ENCODE measurements at regions not wholly inside any gene's neighbourhood (a gene's known extent, or its start where the extent isn't known, plus 50 kb on each side); places are given as distances from the start of the nearest gene placed in this dataset.
"Not testable (repeated sequence)": the region's sequence is repeated elsewhere in the genome, so short reads cannot be mapped to it uniquely, and the experiment has no call there.

- H3K4me3 Mint-ChIP-seq; H3K36me3 Mint-ChIP-seq (ENCODE audit: low read depth); H3K4me1 Mint-ChIP-seq (ENCODE audit: low read depth); intact Hi-C loops (cut with micrococcal nuclease); H3K27ac Mint-ChIP-seq; H3K27me3 Mint-ChIP-seq; H3K9me3 Mint-ChIP-seq: not testable (repeated sequence)
Observed at GRCh38 chr9:64499541-64499940, 785.5 kb downstream of the FOXD4L5 start.

- H3K9me3 Mint-ChIP-seq; H3K27me3 Mint-ChIP-seq; intact Hi-C loops (cut with micrococcal nuclease); H3K4me1 Mint-ChIP-seq (ENCODE audit: low read depth); H3K36me3 Mint-ChIP-seq (ENCODE audit: low read depth); H3K4me3 Mint-ChIP-seq; H3K27ac Mint-ChIP-seq: not testable (repeated sequence)
Observed at GRCh38 chr9:64498409-64498808, 786.6 kb downstream of the FOXD4L5 start.

- H3K9me3 Mint-ChIP-seq; H3K4me3 Mint-ChIP-seq; H3K27me3 Mint-ChIP-seq; H3K27ac Mint-ChIP-seq; intact Hi-C loops (cut with micrococcal nuclease); H3K36me3 Mint-ChIP-seq (ENCODE audit: low read depth); H3K4me1 Mint-ChIP-seq (ENCODE audit: low read depth): not testable (repeated sequence)
Observed at GRCh38 chr9:64488544-64488943, 796.5 kb downstream of the FOXD4L5 start.

GRCh38 chr9:64486067-64486466 is 798.9 kb downstream of the FOXD4L5 start:
- H3K4me1 Mint-ChIP-seq (ENCODE audit: low read depth); H3K36me3 Mint-ChIP-seq (ENCODE audit: low read depth); H3K27me3 Mint-ChIP-seq; H3K4me3 Mint-ChIP-seq; H3K27ac Mint-ChIP-seq; intact Hi-C loops (cut with micrococcal nuclease); H3K9me3 Mint-ChIP-seq: not testable (repeated sequence)

- H3K27me3 Mint-ChIP-seq; H3K4me1 Mint-ChIP-seq (ENCODE audit: low read depth); H3K9me3 Mint-ChIP-seq; intact Hi-C loops (cut with micrococcal nuclease); H3K4me3 Mint-ChIP-seq; H3K36me3 Mint-ChIP-seq (ENCODE audit: low read depth); H3K27ac Mint-ChIP-seq: not testable (repeated sequence)
Observed at GRCh38 chr9:64479095-64479494, 805.9 kb downstream of the FOXD4L5 start.

GRCh38 chr9:64468943-64469342 is 816.1 kb downstream of the FOXD4L5 start:
- H3K27me3 Mint-ChIP-seq; H3K27ac Mint-ChIP-seq; H3K4me1 Mint-ChIP-seq (ENCODE audit: low read depth); H3K9me3 Mint-ChIP-seq; H3K4me3 Mint-ChIP-seq; intact Hi-C loops (cut with micrococcal nuclease); H3K36me3 Mint-ChIP-seq (ENCODE audit: low read depth): not testable (repeated sequence)

GRCh38 chr9:64466052-64466599 is 818.9 kb downstream of the FOXD4L5 start:
- H3K4me3 Mint-ChIP-seq; intact Hi-C loops (cut with micrococcal nuclease); H3K27me3 Mint-ChIP-seq; H3K27ac Mint-ChIP-seq; H3K4me1 Mint-ChIP-seq (ENCODE audit: low read depth); H3K36me3 Mint-ChIP-seq (ENCODE audit: low read depth); H3K9me3 Mint-ChIP-seq: not testable (repeated sequence)

- H3K4me1 Mint-ChIP-seq (ENCODE audit: low read depth); H3K27me3 Mint-ChIP-seq; H3K36me3 Mint-ChIP-seq (ENCODE audit: low read depth); intact Hi-C loops (cut with micrococcal nuclease); H3K9me3 Mint-ChIP-seq; H3K27ac Mint-ChIP-seq; H3K4me3 Mint-ChIP-seq: not testable (repeated sequence)
Observed at GRCh38 chr9:64461885-64462284, 823.1 kb downstream of the FOXD4L5 start.

- H3K27ac Mint-ChIP-seq; intact Hi-C loops (cut with micrococcal nuclease); H3K9me3 Mint-ChIP-seq; H3K4me3 Mint-ChIP-seq; H3K27me3 Mint-ChIP-seq; H3K36me3 Mint-ChIP-seq (ENCODE audit: low read depth); H3K4me1 Mint-ChIP-seq (ENCODE audit: low read depth): not testable (repeated sequence)
Observed at GRCh38 chr9:64458642-64459041, 826.4 kb downstream of the FOXD4L5 start.

- Mint-ChIP-seq H3K27ac (peak overlapping the region; percentile 78), H3K4me1 (ENCODE audit: low read depth) (peaks cover 14% of the 10 kb centered on the region)
- intact Hi-C loops (cut with micrococcal nuclease); H3K27me3 Mint-ChIP-seq; H3K36me3 Mint-ChIP-seq (ENCODE audit: low read depth); H3K4me3 Mint-ChIP-seq; H3K9me3 Mint-ChIP-seq: not testable (repeated sequence)
Observed at GRCh38 chr9:64455107-64455648, 829.8 kb downstream of the FOXD4L5 start.

- H3K9me3 Mint-ChIP-seq; H3K4me3 Mint-ChIP-seq; H3K27me3 Mint-ChIP-seq; intact Hi-C loops (cut with micrococcal nuclease); H3K36me3 Mint-ChIP-seq (ENCODE audit: low read depth): not testable (repeated sequence)
- Mint-ChIP-seq H3K4me1 (ENCODE audit: low read depth) (peaks cover 14% of the 10 kb centered on the region), H3K27ac (peak overlapping the region; percentile 46)
Observed at GRCh38 chr9:64452134-64452533, 832.9 kb downstream of the FOXD4L5 start.

- H3K27ac Mint-ChIP-seq; H3K36me3 Mint-ChIP-seq (ENCODE audit: low read depth); H3K27me3 Mint-ChIP-seq; H3K9me3 Mint-ChIP-seq; intact Hi-C loops (cut with micrococcal nuclease); H3K4me3 Mint-ChIP-seq: not testable (repeated sequence)
- peaks cover 15% of the 10 kb centered on the region for H3K4me1 Mint-ChIP-seq (ENCODE audit: low read depth)
Observed at GRCh38 chr9:64450654-64451053, 834.4 kb downstream of the FOXD4L5 start.

GRCh38 chr9:64449025-64449424 is 836.0 kb downstream of the FOXD4L5 start:
- H3K4me3 Mint-ChIP-seq; H3K27me3 Mint-ChIP-seq; H3K9me3 Mint-ChIP-seq; H3K36me3 Mint-ChIP-seq (ENCODE audit: low read depth); intact Hi-C loops (cut with micrococcal nuclease): not testable (repeated sequence)
- peak overlapping the region; percentile 75 for H3K27ac Mint-ChIP-seq
- peaks cover 18% of the 10 kb centered on the region for H3K4me1 Mint-ChIP-seq (ENCODE audit: low read depth)

- H3K27me3 Mint-ChIP-seq; H3K36me3 Mint-ChIP-seq (ENCODE audit: low read depth); H3K4me3 Mint-ChIP-seq; intact Hi-C loops (cut with micrococcal nuclease); H3K4me1 Mint-ChIP-seq (ENCODE audit: low read depth); H3K9me3 Mint-ChIP-seq: not testable (repeated sequence)
- peak overlapping the region; percentile 41 for H3K27ac Mint-ChIP-seq
Observed at GRCh38 chr9:64444909-64445525, 840.0 kb downstream of the FOXD4L5 start.

- H3K9me3 Mint-ChIP-seq; H3K4me3 Mint-ChIP-seq; H3K4me1 Mint-ChIP-seq (ENCODE audit: low read depth); H3K27me3 Mint-ChIP-seq; H3K27ac Mint-ChIP-seq; intact Hi-C loops (cut with micrococcal nuclease); H3K36me3 Mint-ChIP-seq (ENCODE audit: low read depth): not testable (repeated sequence)
Observed at GRCh38 chr9:64439747-64440146, 845.3 kb downstream of the FOXD4L5 start.

Data from dendritic cell treated with granulocyte-macrophage colony-stimulating factor and Interleukin-4, amounts not matched to agents 40 ng/mL and 50 ng/mL, for 4 days (primary cell).